Mucosa of gallbladder (tissue), 1 donor: ENCODE measurements at regions not wholly inside any gene's neighbourhood (a gene's known extent, or its start where the extent isn't known, plus 50 kb on each side); places are given as distances from the start of the nearest gene placed in this dataset.
A peak's percentile ranks its signal among the peaks of the same experiment; 100 is the strongest.
"Not testable (repeated sequence)": the region's sequence is repeated elsewhere in the genome, so short reads cannot be mapped to it uniquely, and the experiment has no call there.

ENCODE experiments used
- DNase-seq: peaks from one replicate; pipeline ENCODE4 v3.0.0-alpha.2; 2020; ENCODE audit warnings: low spot score
- donor health status: DM: no; HTN: no; CAD: no.

DNA sequence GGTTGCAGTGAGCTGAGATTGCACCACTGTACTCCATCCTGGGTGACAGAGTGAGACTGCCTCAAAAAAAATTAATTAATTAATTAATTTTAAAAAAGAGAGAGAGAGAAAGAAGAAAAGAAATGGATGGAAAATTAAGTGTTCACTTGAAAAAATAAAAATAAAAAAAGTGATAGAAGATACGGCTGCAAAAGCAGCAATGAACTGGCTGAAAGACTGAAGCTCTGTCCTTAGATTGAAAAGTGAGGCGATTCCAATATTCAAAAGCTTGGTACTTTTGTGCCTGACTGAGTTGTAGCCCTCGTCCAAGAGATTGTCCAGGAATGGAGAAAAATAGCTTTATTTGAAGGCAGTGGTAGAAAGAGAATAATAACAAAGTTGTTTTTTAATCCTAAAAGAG, 154.6 kb downstream of the ADSS2 start:
- no peak for DNase-seq

DNA sequence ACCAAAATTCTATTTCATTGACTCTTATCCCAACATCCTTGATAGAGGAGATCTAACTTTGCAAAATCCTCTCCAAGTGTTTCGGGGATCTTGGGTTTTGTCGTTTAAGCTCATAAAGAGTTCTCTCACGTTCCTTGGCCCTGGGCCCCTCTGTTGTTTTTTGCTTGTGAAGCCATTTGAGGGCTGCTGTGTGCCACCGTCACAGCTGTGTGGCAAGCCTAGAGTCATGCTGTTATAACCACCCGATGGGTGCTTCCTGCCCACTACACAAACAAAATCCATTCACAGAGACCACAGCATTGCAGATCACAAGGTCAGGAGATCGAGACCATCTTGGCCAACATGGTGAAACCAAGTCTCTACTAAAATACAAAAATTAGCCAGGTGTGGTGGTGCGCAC, 154.1 kb downstream of the ADSS2 start:
- DNase-seq = no peak

DNA sequence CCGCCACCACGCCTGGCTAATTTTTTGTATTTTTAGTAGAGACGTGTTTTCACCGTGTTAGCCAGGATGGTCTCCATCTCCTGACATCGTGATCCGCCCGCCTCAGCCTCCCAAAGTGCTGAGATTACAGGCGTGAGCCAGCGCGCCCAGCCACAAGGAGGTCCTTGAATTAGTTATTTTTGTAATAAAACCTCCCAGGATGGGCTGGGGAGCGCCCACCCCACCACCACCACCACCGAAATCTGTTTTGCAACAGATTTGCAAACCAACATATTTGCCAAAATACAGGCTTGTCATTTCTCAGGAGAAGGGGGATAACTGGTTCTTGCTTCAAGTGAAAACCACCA, 151.7 kb downstream of the ADSS2 start:
- DNase-seq = not testable (repeated sequence)

DNA sequence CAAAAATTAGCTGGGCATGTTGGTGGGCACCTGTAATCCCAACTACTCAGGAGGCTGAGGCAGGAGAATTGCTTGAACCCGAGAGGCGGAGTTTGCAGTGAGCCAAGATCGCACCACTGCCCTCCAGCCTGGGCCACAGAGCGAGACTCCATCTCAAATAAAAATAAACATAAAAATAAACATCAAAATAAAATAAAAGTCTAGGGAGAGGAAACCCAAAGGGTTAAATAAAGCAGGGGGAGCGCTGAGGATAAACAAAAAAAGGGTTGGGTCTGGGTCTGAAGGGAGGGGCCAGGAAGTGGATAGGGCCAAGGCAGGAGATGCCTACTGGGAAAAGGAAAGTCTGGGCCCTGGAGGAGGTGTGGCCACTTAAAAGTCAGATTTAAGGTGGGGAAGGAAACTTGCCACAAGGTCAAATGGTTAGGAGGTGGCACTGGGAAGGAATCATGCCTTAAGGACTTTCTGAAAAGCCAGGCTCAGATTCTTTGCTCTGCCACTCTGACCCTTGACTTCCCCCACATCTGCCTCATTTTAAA, 150.0 kb downstream of the ADSS2 start:
- DNase-seq = no peak

DNA sequence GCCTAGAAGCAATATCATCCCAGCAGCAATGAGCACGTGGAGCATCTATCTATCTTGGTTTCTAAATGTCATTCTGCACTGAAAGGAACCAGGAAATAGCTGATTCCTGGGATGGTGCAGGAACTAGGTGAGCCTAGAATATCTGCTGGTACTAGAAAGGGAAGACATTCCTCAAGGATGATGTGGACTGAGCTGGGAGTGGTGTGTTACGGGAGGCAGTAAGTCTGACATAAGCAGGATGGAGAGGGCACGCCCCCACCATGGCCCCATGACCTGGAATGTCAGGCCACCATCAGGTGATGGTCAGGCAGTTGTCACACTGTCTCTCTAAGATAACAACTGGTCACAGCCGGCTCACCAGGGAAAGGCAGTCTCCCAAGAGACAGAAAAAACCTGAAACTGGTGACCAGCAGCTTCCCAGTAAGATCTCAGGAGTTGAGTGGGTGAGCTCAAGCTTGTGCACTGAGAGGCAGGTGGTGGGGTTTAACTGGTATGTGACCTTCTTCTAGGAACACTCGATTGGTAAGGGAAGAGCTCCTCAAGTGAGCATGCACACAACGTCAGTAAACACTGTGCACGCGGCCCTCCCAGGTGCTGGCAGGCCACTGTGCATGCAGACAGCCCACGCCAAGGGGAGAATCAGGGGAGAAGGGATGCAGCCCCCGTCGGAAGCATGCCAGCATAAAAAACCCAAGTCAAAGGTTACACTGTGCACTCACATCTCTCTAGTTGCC, 148.7 kb downstream of the ADSS2 start:
- peak; percentile 69 for DNase-seq

DNA sequence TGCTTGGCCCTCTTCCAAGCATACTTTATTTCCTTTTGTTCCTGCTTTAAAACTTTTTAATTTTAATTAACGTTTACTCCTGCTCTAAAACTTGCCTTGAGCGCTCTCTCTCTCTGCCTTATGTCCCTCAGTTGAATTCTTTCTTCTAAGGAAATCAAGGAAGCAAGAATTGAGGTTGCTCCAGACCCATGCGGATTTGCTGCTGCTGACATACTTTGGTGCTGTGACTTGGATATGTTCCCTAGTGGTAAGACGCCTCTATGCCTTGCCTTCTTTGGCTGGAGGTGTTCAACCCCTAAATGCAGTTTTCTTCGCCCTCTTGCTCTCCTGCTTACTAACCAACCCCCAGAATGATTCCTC, 148.1 kb downstream of the ADSS2 start:
- no peak for DNase-seq

DNA sequence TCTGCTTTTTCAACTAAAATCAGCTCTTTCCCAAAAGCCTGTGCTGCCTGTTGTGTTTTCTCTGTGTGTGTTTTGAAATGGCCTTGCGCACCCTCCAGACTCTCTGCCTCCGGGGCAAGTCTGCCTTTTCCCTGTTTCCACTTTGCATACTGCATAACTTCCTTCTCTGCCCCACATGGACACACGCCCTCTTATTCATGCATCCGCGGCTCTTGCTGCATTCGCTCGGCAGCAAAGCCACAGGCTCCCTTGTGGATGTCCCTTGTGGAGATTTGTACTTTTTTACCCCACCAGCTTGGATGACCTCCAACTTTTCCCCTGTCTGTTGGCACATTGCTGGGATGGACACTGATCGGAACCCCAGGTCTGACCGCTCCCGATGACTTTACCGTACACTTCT, 147.6 kb downstream of the ADSS2 start:
- DNase-seq = no peak

DNA sequence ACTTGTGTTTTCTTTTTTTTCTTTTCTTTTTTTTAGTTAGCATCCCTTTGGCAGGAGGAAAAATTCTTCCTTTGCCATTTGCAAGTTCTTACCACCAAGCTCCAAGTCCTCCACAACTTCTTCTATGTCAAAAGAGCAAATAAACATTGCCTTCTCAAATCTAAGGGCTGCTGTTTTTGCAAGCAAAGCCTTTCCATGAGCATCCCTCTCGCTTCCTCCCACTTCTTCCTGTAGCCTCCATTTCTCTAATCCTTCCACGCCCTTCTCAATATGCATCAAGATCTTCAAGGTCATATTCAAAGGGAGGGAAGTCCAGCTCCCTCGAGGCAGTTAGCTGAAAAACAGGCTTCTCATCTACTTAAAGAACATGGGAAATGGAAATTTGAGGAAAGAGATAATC, 147.1 kb downstream of the ADSS2 start:
- DNase-seq = no peak

DNA sequence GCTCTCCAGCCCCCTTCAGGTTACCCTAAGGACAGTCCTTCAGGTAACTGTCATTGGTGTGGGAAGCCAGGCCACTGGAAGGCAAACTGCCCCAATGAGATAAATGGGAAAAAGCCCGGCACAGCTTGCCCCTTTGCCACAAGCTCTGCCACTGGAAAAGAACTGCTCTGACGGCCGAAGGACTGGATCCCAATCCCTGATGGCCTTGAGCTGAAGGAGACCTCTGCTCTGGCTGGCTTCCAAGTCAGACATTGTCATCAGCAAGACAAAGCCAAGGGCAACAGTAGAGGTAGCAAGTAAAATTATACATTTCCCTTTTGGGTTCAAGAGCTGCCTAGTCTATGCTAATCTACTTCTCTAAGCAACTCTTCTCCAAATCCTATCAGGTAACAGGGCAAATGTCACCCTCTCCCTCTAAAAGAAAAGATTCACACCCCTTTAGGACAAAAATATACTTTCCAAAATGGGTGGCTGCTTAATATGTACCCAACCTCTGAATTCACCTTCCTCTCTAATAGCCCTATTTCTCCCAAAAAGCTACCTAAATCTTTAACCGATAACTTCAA, 145.8 kb downstream of the ADSS2 start:
- no peak for DNase-seq

DNA sequence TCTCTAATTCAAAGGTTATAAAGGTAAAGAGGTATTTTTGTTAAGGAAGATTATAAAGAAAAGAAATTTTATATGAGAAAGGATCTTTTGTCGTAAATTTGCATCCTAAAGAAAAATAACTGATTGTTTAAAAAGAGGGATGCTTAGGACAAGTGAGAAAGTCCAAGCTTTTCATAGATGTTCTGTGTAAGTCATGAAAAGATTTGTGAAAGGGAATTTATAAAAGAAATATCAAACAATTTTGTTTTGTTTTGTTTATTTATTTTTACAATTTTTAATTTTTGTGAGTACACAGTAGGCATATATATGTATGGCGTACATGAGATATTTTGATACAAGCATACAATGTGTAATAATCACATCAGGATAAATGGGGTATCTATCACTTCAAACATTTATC, 145.2 kb downstream of the ADSS2 start:
- no peak for DNase-seq

DNA sequence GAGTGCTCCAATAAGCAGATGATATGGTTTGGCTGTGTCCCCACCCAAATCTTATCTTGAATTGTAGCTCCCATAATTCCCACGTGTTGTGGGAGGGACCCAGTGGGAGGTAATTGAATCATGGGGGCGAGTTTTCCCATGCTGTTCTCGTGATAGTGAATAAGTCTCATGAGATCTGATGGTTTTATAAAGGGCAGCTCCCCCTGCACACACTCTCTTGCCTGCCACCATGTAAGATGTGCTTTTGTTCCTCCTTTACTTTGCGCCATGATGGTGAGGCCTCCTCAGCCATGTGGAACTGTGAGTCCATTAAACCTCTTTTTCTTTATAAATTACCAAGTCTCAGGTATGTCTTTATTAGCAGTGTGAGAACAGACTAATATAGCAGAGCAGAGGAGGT, 142.5 kb downstream of the ADSS2 start:
- not testable (repeated sequence) for DNase-seq

DNA sequence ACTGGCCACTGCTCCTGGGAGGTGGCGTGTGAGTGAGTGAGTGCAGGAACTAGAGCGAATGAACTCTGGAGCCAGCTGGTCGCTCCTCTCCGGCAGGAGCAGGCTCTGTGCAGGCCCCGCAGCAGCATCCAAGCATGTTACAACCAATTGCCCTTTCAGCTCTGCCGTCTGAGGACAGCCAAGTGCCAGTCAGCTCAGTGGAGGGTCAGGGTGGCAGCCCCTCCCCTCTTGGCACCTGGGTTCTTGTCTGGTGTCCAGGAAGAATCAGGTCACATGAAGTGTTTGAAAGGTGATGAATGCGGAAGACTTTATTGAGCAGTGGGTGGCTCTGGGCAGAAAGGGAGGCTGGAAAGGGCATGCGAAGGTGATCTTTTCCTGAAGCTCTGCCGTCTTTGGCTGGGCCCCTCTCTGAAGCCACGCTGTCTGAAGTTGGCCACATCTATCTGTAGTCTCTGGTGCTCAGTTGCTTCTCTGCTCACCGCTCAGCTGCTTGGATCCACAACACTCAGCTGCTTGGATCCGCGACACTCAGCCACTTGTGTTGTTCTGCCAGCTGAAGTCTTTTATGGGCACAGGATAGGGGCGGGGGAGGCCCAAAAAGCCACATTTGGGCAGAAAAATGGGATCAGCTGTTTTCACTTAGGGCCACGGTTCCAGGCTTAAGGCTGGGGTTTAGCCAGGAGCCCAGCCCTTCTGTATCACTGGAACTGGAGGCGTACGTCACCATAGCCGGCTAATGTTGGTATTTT, 139.8 kb downstream of the ADSS2 start:
- peak; percentile 46 for DNase-seq

DNA sequence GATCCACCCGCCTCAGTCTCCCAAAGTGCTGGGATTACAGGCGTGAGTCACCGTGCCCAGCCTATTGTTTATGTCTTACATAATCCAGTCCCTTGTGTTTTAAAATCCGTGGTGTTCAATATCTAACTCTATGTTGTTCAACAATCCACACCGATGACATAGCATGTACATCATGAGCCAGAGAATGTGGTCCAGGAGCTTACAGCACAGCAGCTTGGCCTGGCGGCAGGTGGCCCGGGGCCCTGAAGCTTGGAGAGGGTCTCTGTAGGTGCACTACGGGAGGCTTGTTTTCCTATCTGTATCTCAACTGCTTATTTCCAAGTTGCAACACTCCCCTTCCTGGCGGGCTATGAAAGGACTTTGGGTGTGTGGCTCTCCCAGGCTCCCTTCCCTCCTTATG, 138.4 kb downstream of the ADSS2 start:
- no peak for DNase-seq

DNA sequence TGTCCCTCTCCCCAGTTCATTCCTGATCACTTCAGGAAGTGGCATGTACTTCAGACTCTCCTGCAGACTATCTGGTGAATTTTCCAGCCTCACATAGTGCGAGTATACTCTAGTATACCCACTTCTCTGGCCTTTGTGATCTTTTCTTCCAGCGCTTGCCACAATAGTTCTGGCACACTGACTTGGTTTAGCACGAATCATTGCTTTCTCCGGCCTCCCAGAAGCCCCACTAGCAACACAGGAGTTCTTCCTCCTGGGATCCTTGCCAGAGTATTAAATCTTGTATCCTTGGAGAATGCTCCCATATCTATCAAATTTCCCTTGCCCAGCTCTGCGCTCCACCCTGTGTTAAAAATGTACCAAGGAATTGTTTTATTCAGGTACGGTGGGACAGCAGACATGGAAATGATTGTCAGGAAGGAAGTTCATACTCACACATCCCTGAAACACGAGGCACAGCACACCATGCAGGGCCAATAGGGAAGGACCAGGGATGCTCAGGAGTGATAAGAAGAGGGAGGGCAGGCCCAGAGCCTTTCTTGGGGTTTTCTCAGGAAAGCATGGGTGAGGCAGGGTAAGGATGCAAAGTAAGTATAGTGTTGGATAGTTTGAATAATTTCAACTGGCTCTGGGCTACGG, 136.7 kb downstream of the ADSS2 start:
- no peak for DNase-seq

DNA sequence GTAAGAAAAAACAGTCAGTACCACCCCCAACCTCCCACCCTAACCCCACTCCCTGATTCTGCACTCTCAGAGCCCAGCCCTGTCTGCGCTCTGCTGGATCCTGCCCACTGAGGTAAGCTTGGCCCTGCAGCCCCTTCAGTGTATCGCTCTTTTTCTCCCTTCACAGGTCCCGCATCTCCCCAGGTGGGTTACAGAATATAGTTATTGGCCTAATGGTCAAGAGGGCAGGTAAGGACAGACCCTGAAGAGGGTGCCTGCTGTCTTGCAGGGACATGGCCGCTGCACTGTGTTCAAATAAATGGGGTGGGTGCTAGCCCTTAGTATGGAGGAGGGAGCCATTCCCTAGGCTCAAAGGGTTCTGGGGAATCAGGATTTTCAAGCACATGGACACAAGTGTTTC, 135.7 kb downstream of the ADSS2 start:
- DNase-seq = no peak

DNA sequence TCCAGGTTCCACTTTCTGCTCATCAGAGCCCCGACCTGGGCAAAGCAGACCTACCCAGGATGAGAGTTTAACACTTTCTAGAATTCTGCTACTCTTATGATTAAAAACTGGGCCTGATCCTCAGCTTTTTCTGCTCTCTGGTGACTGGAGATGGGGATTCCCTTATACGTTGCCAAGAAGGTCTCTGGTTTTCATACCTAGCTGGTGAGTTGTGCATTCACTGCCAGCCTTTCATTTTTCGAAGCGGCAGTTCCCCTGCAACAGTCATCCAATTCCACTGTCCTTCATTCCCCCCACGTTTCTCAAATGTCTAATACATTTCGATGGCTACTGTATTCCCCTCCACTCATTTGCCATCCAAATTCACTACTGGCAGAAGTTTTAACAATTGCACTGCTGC, 135.3 kb downstream of the ADSS2 start:
- no peak for DNase-seq

DNA sequence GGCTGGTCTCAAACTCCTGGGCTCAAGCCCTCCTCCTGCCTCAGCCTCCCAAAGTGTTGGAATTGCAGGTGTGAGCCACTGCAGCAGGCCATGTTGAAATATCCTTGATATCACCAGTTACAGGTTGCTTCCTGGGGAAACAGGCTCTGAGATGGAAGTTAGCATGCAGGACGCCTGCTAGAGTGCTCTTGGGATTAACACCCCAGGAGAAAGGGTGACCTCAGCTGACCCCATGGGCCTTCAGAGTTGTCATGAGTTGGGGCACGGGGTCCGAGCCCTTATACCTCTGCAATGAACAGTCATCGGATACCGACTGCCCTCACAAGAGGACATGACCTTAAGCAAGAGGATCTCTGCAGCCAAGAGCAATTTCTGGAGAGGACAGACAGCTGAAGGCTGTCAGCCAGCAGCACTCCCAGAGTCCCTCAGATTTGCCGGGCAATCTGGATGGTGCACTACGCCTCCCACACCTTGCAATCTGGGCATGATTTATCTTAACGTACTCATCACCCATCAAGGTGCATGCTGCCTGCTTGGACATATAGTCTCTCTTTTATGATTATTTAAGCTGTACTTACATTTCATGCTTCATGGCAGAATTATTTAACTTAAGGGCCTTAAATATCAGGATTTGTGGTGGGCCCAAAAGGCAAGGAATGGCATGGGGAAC, 134.6 kb downstream of the ADSS2 start:
- DNase-seq = no peak

DNA sequence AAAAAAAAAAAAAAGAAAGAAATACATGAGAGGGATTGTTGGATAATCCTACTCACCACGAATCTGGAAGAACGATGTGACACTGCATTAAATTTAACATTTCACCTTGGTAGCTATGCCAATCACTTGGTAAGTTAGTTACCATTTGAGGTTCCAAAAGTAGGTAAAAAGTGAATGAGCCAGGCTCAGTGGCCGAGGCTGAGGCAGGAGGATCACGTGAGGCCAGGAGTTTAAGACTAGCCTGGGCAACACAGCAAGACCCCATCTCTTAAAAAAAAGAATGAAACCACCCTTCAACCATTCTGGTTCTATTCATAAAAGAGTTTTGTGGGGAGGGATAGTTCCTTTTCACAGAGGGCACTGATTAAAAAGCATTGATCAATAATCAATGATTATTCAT, 133.6 kb downstream of the ADSS2 start:
- no peak for DNase-seq

DNA sequence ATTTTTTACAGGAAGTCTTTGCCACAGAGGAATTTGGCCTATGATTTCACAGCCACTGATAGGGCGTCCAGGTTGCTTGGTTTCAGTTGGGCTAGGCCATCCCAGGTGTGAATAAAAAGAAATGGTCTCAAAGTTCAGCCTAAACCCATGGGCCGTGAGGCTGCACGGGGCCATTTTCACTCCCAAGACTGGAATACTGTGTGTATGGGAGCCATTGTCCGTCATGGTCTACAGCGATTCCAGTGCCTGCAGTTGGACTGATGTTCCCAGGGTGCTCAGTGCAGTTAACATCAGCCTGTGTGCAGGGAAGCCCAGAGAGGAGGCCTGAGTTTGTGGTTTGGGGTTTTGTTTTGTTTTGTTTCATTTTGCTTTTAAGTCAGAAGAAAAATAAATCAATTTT, 133.2 kb downstream of the ADSS2 start:
- no peak for DNase-seq

DNA sequence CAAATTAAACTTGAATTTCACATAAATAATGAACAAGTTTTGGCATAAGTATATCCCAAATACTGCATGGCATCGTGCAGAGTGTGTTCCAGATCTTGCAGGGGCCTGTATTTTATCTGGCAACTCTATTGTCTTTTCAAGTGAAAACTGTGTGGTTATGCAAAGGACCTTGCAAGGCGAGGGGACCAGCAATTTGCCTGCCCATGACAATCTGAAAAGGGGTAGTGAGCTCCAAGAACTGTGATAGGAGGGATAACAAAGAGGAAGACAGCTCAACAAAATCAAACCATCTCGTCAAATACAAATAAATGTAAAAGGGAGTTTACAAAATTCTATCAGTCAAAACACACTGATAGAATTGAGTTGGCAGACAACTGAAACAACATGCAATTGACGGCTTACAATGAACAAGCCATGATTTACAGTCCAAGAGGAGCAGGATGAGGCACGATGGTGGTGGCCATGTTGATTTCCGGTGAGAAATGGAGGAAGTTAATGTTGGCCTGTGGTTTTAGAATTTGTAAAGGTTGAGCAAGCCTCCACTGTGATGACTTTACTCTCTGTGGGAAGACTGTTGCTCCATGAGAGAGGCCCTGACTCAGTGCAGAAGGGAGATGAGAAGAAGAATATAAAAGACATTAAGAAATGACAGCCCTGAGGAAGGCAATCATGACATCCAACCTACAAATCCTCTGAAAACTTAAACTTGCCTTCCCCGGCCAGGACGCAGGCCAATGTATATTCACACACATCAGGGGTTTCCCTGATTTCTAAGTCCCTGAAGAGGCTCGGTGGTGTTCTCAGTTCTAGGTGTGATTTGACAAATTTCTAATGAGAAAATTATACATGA, 132.2 kb downstream of the ADSS2 start:
- DNase-seq = no peak

DNA sequence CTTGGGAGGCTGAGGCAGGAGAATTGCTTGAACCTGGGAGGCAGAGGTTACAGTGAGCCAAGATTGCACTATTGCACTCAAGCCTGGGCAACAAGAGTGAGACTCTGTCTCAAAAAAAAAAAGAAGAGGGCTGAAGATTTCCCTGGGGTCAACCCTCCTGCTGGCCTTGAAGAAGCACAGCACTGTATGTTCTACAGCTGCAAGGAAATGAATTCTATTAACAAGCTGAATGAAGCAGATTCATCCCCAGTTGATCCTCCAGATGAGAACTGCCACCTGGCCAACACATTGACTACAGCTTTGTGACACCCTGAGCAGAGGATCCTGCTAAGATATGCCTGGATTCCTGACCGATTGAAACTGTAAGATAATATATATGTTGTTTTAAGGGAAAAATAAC, 129.5 kb downstream of the ADSS2 start:
- DNase-seq = no peak
